BJ (cell line): ENCODE measurements at regions not wholly inside any gene's neighbourhood (a gene's known extent, or its start where the extent isn't known, plus 50 kb on each side); places are given as distances from the start of the nearest gene placed in this dataset.

Experiments
- CTCF ChIA-PET: fragments of 350-600 bp; formaldehyde crosslinking; extraction: SDS; loops from one replicate; lab custom pipeline; 2021; ENCODE audit warnings: antibody characterized with exemption, inconsistent platforms; lab: Yijun Ruan, JAX
- POLR2A ChIA-PET: fragments of 300-600 bp; sonication (Branson Sonifier 250); formaldehyde crosslinking; extraction: SDS; loops from one replicate; lab custom pipeline; 2021; ENCODE audit warnings: antibody characterized with exemption; lab: Charles Lee
- DNase-seq: peaks from one replicate; pipeline ENCODE4 v3.0.0-alpha.2; 2011; ENCODE audit warnings: low read depth
- H3K27me3 ChIP-seq: 2 replicates; pipeline ENCODE4 v1.6.0; 2011; ENCODE audit warnings: low read length; ENCODE audit not compliant: control insufficient read depth, insufficient read depth
- H3K36me3 ChIP-seq: 2 replicates; pipeline ENCODE4 v1.5.1; 2011; ENCODE audit warnings: low read length; ENCODE audit not compliant: control insufficient read depth, insufficient read depth
- H3K4me3 ChIP-seq: 2 replicates; pipeline ENCODE4 v1.5.1; 2011; ENCODE audit warnings: low read depth, mild to moderate bottlenecking, control low read depth, low read length
- TF ChIP-seq, protein P1 (sequence below): IDR thresholded peaks from 2 replicates; pipeline ENCODE4 v1.5.1; 2011; ENCODE audit warnings: low read depth, mild to moderate bottlenecking, control low read depth, inconsistent platforms, low read length, moderate library complexity; ENCODE audit not compliant: insufficient read depth

DNA sequence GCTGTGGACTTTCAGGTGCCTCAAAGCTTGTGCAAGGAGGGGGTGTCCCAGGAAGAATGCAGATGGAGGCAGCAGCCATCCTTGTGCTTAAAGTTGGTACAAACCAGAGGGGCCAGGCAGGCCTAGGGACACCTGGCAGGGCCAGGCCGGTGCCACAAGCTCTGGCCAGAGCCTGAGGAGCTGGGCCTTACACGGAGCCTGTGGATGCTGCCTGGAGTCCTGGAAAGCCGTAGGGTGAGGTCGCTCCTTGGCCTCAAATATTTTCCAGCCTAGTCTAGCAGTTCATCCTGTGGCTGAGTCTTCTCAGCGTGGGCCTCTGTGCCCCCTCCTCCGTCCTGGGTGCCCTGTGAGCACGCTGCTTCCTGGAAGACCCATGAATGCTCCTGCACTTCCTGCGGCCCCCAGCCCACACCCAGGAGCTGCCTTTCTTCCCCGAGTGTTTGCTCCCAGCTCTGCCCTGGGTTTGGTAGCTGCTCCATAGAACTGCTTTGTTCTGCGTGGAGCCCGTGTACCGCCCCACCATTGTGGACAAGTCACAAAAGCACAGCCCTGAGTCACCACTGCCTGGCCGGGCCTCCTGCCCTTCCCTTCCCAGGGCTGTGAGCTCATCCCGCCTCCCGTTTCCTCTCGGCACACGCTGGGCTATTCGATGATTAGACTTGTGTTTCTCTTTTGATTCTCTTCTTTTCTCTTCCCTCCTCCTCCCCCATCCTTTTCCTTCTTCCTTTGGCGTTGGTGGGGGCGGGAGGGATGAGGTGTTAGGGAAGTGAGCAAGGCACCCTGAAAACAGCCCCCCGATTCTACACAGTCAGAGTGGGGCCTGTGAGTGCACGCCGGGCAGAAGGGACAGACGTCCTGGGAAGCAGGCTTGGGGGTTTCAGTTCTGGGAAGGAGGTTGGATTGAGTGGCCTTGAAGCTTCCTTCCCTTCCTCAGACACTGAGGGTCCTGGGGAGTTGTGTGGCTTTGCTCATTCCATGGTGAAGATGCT lies 73.2 kb upstream of the SHH start:
- ChIA-PET POLR2A (no interaction called here), CTCF (no interaction called here)
- DNase-seq: no peak
- H3K27me3 ChIP-seq: no peaks in the 10 kb centered on the region
- no peak overlapping the region for H3K4me3 ChIP-seq
- no peaks in the 10 kb centered on the region for H3K36me3 ChIP-seq
- TF ChIP-seq, protein P1, sequence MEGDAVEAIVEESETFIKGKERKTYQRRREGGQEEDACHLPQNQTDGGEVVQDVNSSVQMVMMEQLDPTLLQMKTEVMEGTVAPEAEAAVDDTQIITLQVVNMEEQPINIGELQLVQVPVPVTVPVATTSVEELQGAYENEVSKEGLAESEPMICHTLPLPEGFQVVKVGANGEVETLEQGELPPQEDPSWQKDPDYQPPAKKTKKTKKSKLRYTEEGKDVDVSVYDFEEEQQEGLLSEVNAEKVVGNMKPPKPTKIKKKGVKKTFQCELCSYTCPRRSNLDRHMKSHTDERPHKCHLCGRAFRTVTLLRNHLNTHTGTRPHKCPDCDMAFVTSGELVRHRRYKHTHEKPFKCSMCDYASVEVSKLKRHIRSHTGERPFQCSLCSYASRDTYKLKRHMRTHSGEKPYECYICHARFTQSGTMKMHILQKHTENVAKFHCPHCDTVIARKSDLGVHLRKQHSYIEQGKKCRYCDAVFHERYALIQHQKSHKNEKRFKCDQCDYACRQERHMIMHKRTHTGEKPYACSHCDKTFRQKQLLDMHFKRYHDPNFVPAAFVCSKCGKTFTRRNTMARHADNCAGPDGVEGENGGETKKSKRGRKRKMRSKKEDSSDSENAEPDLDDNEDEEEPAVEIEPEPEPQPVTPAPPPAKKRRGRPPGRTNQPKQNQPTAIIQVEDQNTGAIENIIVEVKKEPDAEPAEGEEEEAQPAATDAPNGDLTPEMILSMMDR: no peak

DNA sequence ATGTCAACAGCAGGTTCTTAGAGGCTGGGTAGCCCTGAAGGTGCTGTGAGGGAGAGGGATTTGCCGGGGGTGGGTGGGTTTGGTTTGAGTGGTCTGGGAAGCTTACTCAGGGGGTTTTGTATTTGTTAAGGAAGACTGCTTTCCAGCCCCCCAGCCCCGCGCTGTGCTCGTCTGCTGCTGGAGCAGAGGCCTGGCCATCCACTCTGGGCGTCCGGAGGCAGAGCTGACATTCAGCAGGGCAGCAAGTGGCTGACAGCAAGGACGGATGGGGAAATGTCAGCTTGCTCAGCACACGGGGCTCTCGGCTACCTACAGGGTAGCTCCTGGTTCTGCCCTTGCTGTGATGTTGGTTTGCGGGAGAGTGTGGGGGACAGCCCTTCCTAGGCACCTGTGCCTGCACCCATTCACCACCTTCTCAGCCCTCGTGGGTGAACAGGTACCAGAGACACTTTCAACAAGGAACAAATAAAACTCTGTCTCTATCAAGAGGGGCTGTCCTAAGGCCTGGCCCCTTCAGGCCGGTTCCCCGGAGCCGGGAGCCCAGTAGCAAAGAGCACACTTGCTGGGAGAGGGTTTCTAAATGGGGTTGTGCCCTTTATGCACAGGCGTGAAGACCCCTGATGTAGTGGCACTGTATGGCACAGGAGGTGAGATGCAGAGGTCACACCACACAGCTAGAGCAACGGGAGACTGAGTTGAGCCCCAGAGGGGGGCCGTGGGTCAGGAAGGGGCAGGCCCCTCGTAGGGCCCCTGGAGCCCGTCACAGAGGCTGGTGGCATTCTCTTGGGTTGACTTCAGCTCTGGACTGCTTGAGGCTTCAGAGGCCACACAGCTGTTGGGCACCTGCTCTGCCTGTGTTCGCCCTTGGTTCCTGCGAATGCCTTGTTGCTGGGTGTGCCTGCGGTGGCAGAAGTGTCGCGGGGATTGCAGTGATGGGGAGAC lies 72.2 kb upstream of the SHH start:
- Histone ChIP-seq H3K4me3 (no peak overlapping the region), H3K36me3 (no peaks in the 10 kb centered on the region), H3K27me3 (no peaks in the 10 kb centered on the region)
- POLR2A ChIA-PET: no interaction called here
- CTCF ChIA-PET: no interaction called here
- TF ChIP-seq, protein P1: no peak
- DNase-seq: no peak

DNA sequence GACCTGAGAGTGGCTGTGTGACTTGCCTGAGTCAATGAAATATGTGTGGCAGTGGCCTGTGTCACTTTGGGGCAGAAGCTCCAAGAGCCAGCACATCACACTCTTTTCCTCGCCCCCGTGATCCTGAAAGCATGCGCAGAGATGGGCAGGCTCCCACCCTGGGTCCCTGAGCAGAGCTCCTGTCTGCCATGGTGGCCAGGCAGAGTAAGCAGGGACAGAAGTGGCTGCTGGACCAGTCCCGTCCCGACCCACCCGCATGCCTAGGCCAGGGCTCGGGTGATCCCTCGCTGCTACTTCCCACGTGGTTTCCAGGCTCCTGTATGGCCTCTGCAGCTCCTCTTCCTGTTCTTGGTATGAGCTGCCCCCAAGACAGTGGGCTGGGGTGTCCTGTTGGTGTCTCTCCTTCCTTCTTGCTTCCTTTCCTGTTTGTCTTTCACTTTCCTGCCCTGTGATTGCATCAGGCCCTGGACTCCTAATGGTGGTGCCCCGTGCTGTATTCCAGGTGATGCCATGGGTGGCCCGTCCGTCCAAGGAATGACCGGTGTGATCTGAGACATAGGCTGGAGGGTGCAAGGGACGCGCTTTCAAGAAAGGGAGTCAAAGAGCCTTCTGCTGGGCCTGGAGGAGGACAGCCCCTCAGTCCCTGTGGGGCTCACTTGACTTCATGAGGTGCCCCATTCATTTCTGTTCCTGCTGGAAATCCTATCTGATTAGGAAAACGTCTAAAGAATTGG lies 71.4 kb upstream of the SHH start:
- TF ChIP-seq, protein P1: no peak
- CTCF ChIA-PET: no interaction called here
- no peak overlapping the region for H3K4me3 ChIP-seq
- no peak for DNase-seq
- no peaks in the 10 kb centered on the region for H3K27me3 ChIP-seq
- H3K36me3 ChIP-seq: no peaks in the 10 kb centered on the region
- POLR2A ChIA-PET: no interaction called here

DNA sequence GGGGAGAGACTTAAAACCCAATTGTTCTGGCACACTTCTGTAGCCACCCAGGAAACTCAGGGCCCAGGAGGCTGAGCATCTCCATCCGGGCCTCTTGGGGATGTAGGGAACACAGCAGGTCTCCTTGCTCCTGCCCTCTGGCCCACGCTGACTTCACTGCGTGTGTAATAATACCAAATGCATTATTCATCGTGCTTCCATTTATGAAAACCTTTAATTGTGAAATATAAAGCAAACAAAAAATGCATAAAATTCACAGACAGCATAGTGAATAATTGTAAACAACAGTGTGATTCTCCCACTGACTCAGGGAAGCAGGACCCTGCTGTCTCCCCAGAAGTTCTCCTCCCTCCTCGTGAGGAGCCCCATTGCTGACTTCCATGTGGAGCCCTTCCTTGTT lies 70.3 kb upstream of the SHH start:
- POLR2A ChIA-PET: no interaction called here
- CTCF ChIA-PET: no interaction called here
- H3K36me3 ChIP-seq: no peaks in the 10 kb centered on the region
- no peak for DNase-seq
- H3K4me3 ChIP-seq: no peak overlapping the region
- TF ChIP-seq, protein P1: no peak
- H3K27me3 ChIP-seq: no peaks in the 10 kb centered on the region
